Superior temporal gyrus (tissue), 1 donor: ENCODE measurements at regions not wholly inside any gene's neighbourhood (a gene's known extent, or its start where the extent isn't known, plus 50 kb on each side); places are given as distances from the start of the nearest gene placed in this dataset.

Experiments used
- DNase-seq: peaks from one replicate; pipeline ENCODE4 v3.0.0-alpha.2; 2016; ENCODE audit errors: extremely low spot score

DNA sequence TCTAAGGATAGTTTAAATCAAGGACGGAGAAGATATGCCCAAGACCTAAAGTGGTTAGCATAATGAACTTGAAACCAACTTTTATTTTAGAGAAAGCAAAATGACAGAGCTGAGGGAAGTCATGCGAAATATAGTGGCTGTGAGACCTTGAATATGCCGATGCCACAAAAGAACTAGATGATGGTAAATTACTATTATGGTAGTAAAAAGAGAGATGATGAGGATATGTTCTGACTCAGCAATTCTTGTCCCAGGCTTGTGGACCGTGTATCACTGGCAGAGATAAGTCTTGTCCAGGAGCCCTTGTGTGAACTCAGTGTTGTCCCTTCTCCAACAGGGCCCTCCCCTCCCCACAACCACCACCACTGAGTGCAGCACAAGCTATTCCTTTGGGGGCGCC lies 1605.6 kb upstream of the TENM3 start:
- DNase-seq: no peak

DNA sequence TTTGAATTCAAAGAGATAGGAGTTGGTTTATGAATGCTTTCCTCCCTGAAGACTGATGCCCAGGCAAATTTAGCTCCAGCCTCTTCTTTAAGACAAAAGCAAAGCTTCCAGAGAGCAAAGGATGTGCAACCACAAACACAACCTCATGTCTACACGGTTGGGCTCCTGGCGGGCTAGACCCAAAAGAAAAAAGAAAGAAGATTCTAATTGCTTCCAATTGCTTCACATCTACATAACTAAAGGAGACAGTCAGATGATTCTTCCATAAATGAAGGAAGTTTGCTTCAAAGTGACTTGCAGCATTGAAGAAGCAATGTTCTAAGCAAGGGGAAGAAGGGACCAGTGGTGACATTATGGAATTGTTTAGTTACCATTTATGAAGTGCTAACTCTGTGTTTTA lies 1603.0 kb upstream of the TENM3 start:
- DNase-seq: no peak

DNA sequence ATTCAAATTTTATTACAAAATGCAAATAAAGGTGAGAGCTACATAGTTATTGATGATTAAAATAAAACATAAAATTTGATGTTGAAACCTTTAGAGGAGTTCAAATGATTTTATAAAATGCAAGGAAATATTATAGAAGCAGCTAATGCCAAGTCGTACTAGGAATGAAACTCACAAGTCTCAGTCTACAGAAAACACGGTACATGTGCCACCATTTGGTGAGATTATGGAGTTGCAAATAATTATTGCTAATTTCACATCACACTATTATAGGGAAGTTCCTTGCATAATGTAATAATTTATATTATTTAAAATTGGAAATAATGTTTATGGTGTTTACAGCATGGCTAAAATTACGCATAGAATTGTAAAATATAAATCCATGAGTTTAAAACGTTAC lies 1601.7 kb upstream of the TENM3 start:
- DNase-seq: no peak

DNA sequence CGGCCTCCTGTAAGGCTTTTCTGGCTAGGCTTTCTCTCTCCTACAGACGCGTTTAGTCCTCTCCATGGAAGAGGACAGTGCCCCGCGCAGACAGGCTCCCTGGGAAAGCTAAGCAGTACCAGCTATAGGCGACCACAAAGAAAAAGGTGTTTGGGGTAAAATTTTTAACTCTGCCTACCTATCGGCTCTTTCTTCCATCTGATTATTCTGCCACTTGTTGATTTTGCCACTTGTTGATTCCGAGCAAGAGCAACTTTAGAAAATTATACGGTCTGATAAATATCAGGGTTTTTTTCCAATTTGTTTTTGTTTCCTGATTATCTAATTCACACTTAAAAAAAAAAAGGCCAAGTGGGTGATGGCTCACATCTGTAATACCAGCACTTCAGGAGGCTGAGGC lies 1600.5 kb upstream of the TENM3 start:
- no peak for DNase-seq

DNA sequence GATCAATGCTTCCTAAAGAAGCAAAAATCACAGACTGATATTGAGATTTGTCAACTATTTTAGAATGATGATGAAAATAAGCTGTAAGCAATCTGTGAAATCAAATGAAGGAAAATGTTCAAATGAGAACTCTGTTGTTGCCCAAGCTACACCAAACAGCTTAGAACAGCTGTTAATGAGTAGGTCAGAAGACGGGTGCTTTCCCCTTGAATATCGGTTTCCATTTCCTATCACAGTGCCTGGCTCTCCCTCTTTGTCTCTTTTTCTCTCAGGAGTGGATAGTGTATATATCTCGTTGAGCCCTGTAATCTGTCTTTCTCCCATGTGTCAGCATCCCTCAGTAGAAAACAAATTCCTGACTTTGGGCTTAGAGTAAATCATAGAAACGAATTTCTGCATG lies 1592.9 kb upstream of the TENM3 start:
- no peak for DNase-seq

DNA sequence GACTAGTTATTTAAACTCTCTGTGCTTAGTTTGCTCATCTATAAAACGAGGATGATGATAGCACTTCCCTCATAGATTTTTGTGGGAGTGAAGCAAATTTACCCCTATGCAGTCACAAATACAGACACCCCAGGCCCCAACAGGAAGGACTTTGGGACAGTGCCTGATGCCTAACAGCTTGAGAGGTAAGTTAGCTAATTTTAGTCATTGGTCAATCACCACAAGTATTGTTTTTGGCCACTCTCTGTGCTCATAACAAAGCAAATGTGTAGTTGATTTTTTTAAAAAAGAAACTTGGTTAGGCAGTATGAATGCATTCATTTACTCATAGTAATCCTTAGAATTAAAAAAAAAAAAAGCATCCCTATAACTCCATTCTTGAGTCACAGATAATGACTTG lies 1590.7 kb upstream of the TENM3 start:
- DNase-seq: no peak

DNA sequence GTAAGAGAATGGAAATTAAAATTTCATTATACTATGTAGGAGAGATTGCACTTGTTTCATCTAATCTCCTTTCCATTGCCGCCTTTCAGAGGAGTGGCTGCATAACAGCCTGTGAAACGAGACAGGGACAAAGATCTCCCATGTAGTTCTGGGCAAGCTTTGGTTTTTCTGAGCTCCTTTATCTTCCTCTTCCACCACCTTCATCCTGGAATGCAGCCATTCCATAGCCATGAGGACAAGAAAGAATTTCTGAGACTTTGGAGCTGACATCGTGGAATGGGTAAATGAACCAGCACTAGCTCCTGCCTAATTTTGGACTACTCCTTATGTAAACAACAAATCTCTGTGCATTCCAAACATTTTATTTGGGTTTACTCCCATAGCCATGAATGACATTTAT lies 1587.3 kb upstream of the TENM3 start:
- no peak for DNase-seq

DNA sequence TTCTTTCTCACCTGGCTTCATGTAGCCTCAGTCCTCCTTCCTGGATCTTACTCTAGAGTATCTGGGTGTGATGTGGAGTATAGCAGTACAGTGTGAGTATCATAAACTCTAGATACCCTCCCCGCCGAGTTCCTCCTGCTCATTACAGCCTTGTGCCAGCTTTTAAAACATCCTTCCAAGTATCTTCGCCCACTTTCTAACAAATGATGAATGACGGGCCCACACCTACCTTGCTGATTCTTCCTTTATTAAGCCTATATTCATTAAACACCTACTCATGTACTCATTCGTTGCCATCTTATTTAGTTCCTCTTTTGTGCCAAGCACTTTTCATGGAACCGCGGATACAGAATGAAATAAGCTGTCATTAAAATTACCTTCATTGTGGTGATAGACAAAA lies 1585.3 kb upstream of the TENM3 start:
- no peak for DNase-seq

DNA sequence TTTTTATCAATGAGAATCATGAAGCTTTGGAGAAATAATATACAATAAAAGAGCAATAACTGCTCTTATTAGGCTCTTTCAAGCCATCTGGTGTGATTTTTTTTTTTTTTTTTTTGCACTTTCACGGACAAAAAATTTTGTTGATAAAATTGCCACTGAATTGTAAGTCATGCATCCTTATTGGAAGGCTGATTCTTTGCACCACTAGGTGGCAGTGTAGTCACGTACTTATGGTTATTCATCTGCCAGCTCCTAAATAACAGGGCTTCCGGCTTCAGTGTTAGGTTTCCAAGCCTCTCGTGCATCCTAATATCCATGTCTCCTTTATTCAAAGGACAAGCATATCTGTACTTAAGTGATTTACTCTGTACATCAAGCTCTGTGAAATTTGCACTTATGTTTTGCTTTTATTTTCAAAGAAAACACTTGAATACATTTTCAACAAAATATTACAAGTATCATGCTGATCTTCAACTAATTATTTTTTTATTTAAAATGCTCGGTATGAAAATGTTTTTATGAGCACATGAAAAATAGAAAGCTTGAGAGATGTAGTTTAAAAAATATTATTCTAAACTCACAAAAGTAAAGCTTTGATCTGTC lies 1578.3 kb upstream of the TENM3 start:
- peak; percentile 99 for DNase-seq

DNA sequence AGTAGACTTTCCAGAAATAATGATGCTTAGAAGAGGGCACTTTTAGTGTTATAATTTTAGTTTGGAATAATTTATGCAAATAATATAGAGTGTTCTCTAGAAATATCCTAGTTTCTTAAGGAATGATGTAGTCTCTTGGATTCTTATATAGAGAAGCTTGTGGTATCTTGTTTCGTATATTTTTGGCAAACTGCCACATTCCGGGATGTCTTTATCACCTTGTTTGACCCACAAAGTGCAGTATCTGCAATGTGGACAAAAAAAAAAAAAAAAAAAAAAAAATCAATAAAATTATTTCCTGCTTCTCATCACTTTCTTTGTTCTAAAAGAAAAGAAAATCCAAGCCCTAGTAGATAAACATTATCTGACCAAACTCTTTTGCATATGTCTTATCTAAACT lies 1577.7 kb upstream of the TENM3 start:
- DNase-seq: no peak

DNA sequence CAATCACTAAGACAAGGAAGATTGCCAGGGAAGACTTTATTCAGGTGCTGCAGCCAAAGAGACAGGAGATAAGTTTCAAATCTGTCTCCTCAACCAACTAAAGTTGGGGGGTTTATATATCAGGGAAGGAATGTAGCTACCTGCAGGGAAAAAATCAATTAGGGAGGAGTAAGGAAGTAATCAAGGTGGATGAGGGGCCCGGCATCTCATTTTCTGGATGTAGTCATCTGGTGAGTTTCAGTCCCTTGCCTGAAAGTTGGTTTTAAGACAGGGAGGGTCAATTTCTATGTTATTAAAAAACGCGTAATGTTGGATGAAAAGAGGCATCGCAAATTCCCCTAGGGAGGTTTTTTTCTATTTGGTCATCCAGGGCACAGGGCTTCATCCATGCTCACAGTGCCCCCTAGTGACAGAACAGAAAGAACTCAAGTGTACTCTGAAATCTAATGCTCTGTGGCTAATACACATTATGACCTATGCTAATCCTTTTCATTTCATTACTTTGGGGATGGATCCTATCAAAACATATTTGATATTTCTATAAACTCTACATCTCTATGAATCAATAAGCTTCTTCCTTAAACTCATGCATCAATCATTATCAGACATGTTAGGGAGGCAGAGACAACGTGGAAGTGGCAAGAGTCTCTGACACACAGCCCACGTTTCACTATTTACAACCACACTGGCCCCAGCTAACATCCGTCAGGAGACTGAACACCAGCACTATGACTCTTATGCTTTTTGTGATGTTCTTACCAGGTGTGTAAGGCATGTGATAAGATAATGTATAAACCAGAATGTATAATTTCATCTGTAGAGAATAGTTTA lies 1577.0 kb upstream of the TENM3 start:
- DNase-seq: peak; percentile 87

DNA sequence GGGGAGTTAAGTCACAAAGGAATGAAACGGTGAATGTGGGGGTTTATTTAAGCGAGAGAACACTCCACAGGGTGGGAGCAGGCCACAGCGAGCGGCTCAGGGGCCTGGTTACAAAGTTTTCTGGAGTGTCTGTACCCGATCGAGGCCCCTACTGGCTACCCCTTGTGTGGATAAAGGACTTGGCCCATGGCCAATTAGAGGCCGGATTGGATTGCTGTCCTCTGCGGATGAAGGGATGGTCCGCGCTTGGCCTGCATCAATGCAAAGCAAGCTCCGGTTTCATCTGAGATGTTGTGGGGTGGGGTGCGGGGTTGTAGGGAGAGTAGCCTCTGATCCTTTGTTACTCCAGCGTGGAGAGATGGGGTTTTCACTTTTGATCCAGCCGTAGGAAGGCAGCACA lies 1574.5 kb upstream of the TENM3 start:
- DNase-seq: no peak

DNA sequence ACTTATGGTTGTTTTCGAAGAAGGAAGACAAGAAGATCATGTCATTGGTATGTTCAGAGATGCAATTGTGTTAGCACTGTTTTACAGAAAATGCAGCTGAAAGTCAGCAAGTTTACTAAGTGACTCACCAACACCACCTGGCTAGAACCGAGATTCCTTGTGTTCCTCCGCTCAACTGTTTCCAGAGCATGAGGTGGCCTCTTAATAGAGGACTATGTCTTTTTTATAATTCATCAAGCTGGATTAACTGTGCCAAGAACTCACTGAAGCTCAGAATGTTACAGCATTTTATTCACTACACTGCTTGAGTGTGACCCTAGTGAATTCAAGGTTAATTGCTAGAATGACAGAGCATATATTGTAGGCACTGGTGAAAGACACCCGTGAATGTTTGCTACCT lies 1573.5 kb upstream of the TENM3 start:
- DNase-seq: no peak

DNA sequence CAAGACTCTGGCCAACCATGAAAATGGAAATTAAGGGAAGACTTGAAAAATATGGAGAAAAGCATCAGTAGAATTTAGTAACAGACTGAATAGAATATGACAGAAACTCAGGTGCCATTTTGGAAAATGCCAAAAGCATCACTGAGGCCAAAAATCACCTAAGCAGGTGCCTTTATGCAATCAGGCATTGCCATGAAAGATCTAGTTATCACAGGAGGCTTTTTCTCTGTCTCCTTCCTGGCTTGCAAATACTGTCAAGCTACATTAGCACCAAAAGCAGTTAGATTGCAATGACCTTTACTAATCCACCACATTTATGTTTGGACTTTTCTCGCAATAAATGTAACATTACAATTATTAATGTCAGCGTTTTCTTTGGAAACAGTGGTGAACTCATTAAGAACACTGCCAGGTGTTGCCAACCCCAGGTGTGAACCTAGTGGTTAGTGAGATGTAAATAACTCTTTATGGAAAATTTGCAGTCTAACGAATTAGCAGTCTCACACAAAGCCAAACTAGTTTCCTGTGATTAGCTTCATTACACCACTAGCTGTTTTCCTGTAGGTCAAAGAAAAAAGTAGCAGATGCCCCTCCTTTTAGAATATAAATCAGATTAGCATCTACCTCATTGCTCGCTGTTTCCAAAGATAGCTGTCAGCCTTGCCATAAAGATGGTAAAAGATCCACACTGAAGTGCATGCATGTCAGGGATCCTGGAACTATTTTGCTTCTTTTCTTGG lies 1568.4 kb upstream of the TENM3 start:
- DNase-seq: no peak

DNA sequence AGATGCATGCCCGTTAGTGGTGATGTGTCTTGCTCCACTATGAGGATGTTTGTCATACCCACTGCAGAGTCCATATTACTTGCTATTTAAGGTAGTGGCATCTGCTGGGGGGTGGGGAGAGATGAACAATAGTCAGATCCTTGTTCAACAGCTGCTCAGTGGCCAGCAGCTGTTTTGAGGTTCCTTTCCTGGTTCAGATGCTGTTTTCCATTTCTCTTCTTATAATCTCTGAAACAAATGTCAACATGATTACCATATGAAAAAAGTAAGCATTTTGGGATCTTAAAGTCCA lies 1567.9 kb upstream of the TENM3 start:
- no peak for DNase-seq

DNA sequence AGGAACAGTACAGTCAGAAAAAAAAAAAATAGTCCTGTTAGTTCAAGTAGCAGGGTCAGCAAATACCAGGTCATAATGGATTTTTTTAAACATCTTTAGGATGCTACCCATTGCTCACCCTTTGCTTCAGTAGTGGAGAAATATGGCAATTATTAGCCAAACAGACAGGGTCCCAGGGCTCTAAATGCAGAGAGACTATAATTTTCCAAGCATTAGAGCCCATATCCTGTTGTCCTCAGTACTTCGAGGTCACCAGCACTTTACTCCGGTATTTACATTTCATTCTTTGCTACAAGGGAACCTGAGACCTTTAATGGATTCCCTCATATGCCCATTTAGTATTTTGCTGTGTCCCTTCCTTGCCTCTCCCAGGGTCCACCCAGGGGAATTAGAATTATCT lies 1562.9 kb upstream of the TENM3 start:
- DNase-seq: no peak

DNA sequence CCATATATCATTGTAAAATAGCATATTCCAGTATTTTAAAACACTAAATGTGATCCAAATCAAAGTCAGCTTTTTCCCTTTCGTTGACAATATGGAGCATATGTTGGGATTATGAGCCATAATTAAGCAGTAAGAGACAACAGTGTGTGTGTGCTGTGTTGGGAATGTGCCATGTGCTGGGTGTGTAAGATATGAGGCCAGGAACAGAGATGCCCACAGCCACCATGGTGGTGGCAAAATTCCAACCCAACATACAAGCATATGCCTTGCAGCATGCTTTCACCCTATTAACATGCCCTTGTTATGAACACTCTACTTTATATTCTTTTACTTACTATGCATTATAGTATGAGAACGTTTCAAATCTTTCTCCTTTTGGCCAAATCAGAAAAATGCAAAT lies 1560.4 kb upstream of the TENM3 start:
- no peak for DNase-seq

DNA sequence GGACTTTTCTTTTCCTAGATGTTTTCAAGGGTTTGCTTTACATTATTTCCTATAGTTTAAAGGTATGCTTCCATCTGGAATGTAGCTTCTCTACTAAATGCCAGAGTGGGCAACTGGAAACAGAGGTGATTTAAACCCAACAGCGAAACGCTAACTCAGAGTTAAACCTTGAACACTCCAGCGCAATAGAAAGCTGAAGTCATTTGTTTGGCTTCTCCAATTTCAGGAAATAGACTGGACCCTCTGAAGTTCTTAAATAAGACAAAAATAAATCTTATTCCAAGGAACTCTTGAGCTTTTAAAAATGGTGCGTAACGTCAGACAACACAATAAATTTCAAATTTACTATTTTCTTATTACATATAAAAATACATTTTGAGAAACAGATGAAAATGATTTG lies 1560.0 kb upstream of the TENM3 start:
- DNase-seq: no peak

DNA sequence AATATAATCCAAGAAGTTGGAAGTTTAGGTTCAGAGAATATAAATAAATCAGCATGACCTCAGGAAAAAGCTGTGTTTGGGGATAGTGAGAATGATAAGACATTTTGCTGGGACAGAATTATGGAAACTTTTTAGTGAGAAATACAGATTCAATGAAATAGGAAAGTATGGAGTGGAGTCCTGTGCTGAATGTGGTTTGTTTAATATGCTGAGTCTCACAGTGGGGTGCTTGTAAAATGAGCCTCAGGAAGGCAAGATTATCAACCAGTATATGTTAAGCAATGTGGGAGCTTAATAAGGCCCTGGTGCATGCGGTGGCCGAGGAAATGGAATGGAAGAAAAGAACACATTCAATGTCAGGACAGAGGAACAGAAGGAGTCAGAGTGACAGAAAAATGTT lies 1554.7 kb upstream of the TENM3 start:
- no peak for DNase-seq

DNA sequence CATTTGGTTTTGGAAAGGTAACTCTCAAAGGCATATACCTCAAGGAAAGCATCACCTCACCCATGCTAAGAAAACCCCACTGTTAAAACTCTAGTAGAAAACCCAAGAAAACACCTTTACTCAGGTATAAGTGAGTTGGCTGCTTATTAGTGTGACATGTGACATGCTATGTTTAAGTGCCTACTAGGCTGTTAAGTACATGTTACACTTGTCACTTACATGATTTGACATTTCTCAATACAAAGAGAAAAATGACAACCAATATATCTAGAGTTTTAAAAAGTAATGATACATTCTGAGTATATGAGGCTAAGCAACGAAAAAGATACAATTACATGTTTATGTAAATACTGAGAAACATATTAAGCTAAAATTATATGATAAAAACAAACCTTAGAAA lies 1548.3 kb upstream of the TENM3 start:
- DNase-seq: no peak

DNA sequence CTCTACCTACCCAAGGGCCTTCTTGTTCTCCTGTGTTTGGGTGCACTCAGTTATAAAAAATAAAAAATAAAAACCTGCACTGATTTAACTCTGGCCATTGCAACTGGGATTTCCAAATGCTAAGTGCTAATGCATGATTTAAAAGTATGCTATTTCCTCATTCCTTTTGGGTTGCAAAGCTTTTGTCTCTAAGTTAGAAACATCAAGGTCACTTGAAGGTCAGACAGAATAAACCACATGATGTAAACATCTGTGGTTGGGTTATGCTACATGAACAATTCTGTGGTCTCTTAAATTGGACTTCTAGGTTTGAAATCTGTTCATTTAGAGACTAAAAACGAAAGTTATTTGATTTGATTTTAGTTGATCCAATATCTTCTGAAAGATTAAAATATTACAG lies 1547.4 kb upstream of the TENM3 start:
- DNase-seq: no peak

DNA sequence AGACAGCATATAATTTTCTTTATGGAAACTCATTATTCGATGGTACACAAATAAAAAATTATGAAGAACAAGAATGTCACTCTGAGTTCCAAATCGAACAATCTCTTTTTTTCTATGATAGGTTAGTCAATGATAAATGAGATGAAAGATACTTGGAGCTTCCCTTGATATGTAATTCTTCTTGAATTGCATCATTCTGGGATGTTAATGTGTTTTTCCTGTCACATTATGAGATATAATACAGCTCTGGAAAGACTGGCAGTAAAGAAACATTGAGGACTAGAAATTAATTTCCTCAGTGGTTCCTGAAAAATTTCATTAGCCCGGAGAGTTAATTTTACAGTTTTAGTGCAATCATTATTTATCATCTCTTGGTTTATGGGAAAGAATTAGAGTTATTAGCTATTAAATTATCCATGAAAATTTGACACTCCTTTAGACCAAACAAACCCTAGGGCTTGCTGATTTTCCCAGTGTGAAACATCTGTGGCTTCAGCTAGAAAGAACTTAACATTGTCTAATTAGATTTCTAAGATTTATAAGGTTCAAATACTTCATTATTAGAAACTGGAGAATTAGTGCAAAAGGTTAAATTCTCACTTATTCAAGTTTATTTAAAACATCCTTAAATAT lies 1546.6 kb upstream of the TENM3 start:
- DNase-seq: no peak
